Ectodermal cell (in vitro differentiated cells): ENCODE measurements at regions not wholly inside any gene's neighbourhood (a gene's known extent, or its start where the extent isn't known, plus 50 kb on each side); places are given as distances from the start of the nearest gene placed in this dataset.

ENCODE experiments used
- H3K27ac ChIP-seq: 2 replicates; pipeline ENCODE4 v1.7.0; 2013; ENCODE audit warnings: mild to moderate bottlenecking, low read depth, low read length; ENCODE audit not compliant: insufficient read depth, poor library complexity, severe bottlenecking
- H3K27me3 ChIP-seq: 2 replicates; pipeline ENCODE4 v1.7.0; 2013; ENCODE audit warnings: mild to moderate bottlenecking, low read length; ENCODE audit not compliant: insufficient read depth, control insufficient read depth, poor library complexity, severe bottlenecking
- H3K36me3 ChIP-seq: one replicate; pipeline ENCODE4 v1.7.0; 2013; ENCODE audit warnings: low read length; ENCODE audit not compliant: control insufficient read depth, insufficient read depth
- H3K4me1 ChIP-seq: one replicate; pipeline ENCODE4 v1.7.0; 2013; ENCODE audit warnings: low read length; ENCODE audit not compliant: control insufficient read depth, insufficient read depth
- H3K4me3 ChIP-seq: 2 replicates; pipeline ENCODE4 v1.7.0; 2013; ENCODE audit warnings: low read depth, low read length, control low read depth; ENCODE audit not compliant: insufficient read depth
- H3K9me3 ChIP-seq: 2 replicates; pipeline ENCODE4 v1.7.0; 2013; ENCODE audit warnings: mild to moderate bottlenecking, low read length, moderate library complexity; ENCODE audit not compliant: control insufficient read depth
- WGBS, 2 experiments: methylation state at CpG; one replicate each; pipeline ENCODE4 v1.1.7; 2013; ENCODE audit warnings: missing lambda C conversion rate in 2 of 2; 5-methylcytosine and 5-hydroxymethylcytosine counted together

DNA sequence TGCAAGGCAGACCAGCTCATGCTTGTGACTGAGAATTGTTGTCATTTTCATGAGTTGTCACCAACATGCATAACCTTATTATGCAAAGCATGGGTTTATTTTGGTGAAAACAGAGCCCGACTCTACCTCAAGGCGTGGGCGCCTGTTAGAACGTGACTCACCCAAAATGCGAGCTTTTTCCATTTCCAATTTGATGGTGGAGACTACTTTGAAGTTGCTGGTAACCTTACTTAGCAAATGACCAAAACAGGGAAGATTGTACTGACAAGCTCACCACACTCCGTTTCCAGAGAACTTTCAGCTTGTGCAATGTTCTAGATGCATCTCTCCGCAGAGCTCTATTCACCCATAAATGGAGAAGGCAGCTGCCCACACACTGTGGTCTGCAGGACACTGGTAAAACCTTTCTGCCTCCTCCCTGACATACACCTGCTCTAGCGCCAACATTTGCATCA, 284.5 kb downstream of the MAF start:
- H3K4me3 ChIP-seq = no peak overlapping the region
- no peaks in the 10 kb centered on the region for H3K9me3 ChIP-seq
- H3K27ac ChIP-seq = no peak overlapping the region
- WGBS, 2 experiments = 90 to 91% methylated on average over 8 of the region's 8 CpGs
- H3K36me3 ChIP-seq = no peaks in the 10 kb centered on the region
- H3K27me3 ChIP-seq = peaks cover 8% of the 10 kb centered on the region
- H3K4me1 ChIP-seq = peaks cover 8% of the 10 kb centered on the region

DNA sequence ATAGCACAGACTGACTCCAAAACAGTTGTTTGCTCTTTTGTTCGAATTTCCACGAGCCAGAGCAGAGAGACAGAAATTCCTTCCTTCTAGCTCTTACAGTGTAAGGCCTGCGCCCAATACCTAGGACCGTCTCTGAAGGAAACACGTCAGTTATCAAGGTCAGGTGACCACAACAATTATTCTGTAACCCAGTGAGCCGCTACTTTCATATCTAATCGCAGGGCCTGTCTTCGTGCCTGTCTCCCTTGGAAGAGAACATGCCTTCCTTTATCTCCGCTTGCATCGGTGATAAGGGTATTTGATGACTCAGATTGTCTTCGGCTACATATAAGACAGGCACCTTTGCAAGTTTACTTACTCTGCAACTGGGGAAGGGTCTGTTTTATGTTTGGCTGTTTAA, 288.0 kb downstream of the MAF start:
- H3K27me3 ChIP-seq = peaks cover 20% of the 10 kb centered on the region
- WGBS, 2 experiments = 92 to 93% methylated on average over 11 of the region's 11 CpGs
- no peak overlapping the region for H3K4me3 ChIP-seq
- no peak overlapping the region for H3K27ac ChIP-seq
- no peaks in the 10 kb centered on the region for H3K9me3 ChIP-seq
- no peaks in the 10 kb centered on the region for H3K36me3 ChIP-seq
- peaks cover 12% of the 10 kb centered on the region for H3K4me1 ChIP-seq

DNA sequence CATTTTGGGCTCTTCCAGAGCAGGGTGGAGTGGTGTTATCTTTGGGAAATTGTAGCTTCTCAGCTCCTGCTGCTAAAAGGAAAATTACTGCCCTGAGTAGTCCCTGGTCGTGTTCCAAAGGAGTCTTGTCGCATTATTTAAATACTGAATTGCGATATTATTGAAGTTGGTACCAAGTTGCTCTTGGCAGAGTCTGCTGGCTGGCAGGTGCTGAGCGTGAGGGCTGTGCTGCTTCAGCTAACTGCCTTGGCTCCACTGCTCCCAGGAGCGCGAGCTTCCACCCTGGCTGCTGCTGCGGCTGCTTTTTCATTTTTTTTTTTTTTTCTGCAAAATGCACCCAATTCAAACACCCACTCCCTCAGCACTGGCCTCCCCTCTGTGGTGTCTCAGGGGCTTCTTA, 289.8 kb downstream of the MAF start:
- 88 to 92% methylated on average over 7 of the region's 7 CpGs for WGBS, 2 experiments
- no peaks in the 10 kb centered on the region for H3K9me3 ChIP-seq
- peaks cover 10% of the 10 kb centered on the region for H3K4me1 ChIP-seq
- H3K27me3 ChIP-seq = peaks cover 26% of the 10 kb centered on the region
- H3K27ac ChIP-seq = no peak overlapping the region
- H3K4me3 ChIP-seq = no peak overlapping the region
- H3K36me3 ChIP-seq = no peaks in the 10 kb centered on the region

DNA sequence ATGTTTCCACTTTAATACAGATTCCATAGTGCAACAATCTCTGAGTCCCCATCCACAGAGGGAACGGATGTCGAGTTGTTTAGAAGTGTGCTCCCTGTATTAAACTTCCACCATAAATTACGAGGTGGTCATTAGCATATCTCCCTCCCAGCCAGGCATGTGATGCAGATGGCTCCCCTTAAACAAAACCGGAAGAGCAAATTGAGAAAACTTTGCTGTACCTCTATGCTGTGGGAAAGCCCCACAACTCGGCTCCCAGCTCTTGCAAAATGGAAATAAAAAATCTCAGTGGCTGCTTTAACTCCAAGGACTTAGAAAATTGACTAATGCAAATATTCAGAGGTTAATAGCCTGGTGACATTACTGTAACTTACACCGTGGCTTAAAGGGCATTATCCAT, 290.9 kb downstream of the MAF start:
- Histone ChIP-seq H3K4me1 (peaks cover 10% of the 10 kb centered on the region), H3K4me3 (no peak overlapping the region), H3K27me3 (peaks cover 37% of the 10 kb centered on the region), H3K9me3 (no peaks in the 10 kb centered on the region), H3K36me3 (no peaks in the 10 kb centered on the region), H3K27ac (no peak overlapping the region)
- whole genome bisulfite sequencing, 2 experiments = 88 to 93% methylated on average over 6 of the region's 6 CpGs

DNA sequence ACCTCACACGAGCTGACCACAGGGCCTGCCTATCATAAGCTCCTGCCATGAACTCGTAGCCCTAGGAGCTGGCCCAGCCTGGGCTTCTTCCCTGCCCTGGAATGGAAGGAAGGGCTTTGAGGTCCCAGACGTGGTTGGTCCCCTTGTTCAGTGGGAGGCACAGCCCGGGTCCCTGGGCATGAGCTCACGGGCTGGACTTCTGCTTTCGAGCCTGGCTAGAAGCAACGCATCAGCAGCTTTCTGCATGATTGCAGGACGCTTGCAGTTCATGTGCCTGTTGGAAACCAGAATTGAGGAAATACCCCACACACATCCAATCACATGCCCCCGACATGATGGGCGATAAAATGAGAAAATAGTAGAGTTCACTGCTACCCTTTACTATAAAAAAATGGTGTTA, 293.3 kb downstream of the MAF start:
- H3K9me3 ChIP-seq = no peaks in the 10 kb centered on the region
- no peak overlapping the region for H3K27ac ChIP-seq
- WGBS, 2 experiments = 92 to 94% methylated on average over 8 to 9 of the region's 10 CpGs
- H3K36me3 ChIP-seq = no peaks in the 10 kb centered on the region
- H3K4me3 ChIP-seq = no peak overlapping the region
- H3K4me1 ChIP-seq = peaks cover 10% of the 10 kb centered on the region
- H3K27me3 ChIP-seq = peaks cover 61% of the 10 kb centered on the region

DNA sequence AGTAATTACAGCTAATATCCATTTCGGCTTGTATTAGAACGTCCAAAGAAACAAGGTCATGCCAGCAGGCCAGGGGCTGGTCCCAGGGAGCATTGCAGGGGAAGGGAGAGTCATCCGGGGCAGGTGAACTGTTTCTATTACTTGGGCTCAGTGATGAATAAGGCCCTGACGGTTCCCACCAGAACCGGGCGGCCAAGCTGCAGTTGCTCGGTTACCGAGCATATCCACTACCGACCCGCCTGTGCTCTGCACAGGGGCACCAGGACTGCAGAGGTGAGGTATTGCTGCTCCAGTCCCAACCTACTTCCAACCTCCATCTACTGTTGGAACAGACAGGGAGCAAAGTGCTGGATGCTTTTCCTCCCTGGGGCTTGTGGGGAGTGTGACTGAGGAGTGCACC, 295.5 kb downstream of the MAF start:
- H3K27ac ChIP-seq = no peak overlapping the region
- whole genome bisulfite sequencing, 2 experiments = 91 to 94% methylated on average over 10 of the region's 10 CpGs
- H3K36me3 ChIP-seq = no peaks in the 10 kb centered on the region
- H3K4me1 ChIP-seq = peaks cover under 1% of the 10 kb centered on the region
- no peak overlapping the region for H3K4me3 ChIP-seq
- no peaks in the 10 kb centered on the region for H3K9me3 ChIP-seq
- peaks cover 83% of the 10 kb centered on the region for H3K27me3 ChIP-seq

DNA sequence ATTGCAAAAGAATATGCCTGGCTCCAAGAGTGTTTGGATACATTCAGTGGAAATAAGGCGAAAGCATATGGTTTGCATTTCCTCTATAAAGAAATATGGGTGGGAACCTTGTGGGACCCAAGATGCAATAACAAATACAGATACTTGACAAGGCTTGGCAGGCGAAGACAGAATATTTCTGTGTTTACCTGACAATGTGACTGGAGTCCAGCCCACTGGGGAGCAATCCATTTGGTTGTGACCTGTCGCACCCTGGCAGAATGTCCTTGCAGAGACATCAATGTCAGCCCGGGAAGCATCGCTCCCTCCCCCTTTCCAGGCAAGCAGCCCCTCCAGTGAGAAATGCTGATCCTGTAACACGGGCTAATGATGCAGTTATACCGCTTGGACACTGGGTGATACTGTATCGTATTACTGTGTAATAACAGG, 296.6 kb downstream of the MAF start:
- Histone ChIP-seq H3K27me3 (peaks cover 81% of the 10 kb centered on the region), H3K27ac (no peak overlapping the region), H3K4me1 (no peaks in the 10 kb centered on the region), H3K9me3 (no peaks in the 10 kb centered on the region), H3K4me3 (no peak overlapping the region), H3K36me3 (no peaks in the 10 kb centered on the region)
- WGBS, 2 experiments = 85 to 94% methylated on average over 8 of the region's 8 CpGs

DNA sequence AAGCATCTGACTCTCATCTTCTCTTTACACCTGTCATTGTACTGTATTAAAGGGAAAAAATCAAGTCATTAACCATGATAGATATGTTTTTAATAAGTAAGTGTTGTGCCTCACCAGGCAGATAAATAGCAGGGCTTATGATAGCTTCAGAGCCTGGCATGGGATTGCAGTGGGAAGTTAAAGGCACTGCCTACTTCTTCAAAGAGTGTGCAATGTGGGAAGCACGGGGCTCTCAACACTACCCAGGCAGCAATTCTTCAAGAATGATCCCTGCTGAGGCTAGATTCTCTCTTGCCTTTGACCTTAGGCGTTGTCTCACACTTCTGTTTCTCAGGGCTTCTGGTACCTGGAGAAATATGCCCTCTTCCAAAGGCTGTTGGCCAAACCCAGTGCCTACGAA, 297.3 kb downstream of the MAF start:
- H3K36me3 ChIP-seq = no peaks in the 10 kb centered on the region
- no peaks in the 10 kb centered on the region for H3K9me3 ChIP-seq
- 81 to 88% methylated on average over 3 of the region's 3 CpGs for WGBS, 2 experiments
- H3K4me3 ChIP-seq = no peak overlapping the region
- H3K27me3 ChIP-seq = peaks cover 82% of the 10 kb centered on the region
- H3K27ac ChIP-seq = no peak overlapping the region
- H3K4me1 ChIP-seq = peaks cover 5% of the 10 kb centered on the region

DNA sequence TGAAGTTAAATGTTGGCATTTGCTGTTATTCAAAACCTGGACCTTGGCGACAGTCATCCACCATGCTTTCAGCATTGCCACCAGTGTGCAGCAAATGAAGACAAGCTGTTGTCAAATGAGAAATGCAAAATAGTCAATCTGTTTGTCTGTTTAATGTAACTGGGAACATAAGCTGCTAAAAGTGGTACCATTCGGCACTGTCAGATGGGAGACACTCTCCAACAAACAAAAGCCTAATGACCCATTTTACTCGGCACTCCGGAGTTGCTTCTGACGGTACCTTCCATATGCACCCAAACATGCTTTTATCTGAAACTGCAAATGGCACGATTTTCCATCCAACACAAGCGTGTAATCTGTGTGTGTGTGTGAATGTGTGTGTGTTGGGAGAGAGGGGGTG, 297.8 kb downstream of the MAF start:
- H3K27me3 ChIP-seq = peaks cover 86% of the 10 kb centered on the region
- no peak overlapping the region for H3K27ac ChIP-seq
- no peaks in the 10 kb centered on the region for H3K36me3 ChIP-seq
- H3K9me3 ChIP-seq = no peaks in the 10 kb centered on the region
- H3K4me1 ChIP-seq = peaks cover 8% of the 10 kb centered on the region
- no peak overlapping the region for H3K4me3 ChIP-seq
- WGBS, 2 experiments = 93% methylated on average over 7 of the region's 7 CpGs

DNA sequence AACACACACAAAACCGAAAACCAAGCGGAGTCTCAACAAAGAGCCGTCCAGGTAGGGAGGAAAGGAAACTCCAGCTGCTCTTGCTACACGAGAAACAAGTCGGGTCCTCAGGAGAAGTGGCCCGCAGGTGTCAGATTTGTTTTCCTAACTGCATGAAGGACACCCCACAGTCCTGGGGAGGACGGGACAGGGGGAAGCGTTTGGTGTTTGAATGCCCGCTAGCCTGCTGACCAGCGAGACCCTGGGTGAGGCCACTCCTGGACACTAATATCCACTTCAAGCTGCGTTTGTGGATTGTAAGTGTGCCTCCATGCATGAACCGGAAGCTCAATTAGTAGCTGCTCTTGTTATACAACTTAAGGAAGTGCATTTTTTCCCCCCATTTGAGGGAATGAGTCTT, 299.5 kb downstream of the MAF start:
- no peak overlapping the region for H3K27ac ChIP-seq
- WGBS, 2 experiments = 27 to 31% methylated on average over 12 of the region's 12 CpGs
- peaks cover 8% of the 10 kb centered on the region for H3K4me1 ChIP-seq
- H3K36me3 ChIP-seq = no peaks in the 10 kb centered on the region
- H3K4me3 ChIP-seq = no peak overlapping the region
- no peaks in the 10 kb centered on the region for H3K9me3 ChIP-seq
- H3K27me3 ChIP-seq = peaks cover 92% of the 10 kb centered on the region
